ENCODE measurements at regions not wholly inside any gene's neighbourhood (a gene's known extent, or its start where the extent isn't known, plus 50 kb on each side); places are given as distances from the start of the nearest gene placed in this dataset.

DNA sequence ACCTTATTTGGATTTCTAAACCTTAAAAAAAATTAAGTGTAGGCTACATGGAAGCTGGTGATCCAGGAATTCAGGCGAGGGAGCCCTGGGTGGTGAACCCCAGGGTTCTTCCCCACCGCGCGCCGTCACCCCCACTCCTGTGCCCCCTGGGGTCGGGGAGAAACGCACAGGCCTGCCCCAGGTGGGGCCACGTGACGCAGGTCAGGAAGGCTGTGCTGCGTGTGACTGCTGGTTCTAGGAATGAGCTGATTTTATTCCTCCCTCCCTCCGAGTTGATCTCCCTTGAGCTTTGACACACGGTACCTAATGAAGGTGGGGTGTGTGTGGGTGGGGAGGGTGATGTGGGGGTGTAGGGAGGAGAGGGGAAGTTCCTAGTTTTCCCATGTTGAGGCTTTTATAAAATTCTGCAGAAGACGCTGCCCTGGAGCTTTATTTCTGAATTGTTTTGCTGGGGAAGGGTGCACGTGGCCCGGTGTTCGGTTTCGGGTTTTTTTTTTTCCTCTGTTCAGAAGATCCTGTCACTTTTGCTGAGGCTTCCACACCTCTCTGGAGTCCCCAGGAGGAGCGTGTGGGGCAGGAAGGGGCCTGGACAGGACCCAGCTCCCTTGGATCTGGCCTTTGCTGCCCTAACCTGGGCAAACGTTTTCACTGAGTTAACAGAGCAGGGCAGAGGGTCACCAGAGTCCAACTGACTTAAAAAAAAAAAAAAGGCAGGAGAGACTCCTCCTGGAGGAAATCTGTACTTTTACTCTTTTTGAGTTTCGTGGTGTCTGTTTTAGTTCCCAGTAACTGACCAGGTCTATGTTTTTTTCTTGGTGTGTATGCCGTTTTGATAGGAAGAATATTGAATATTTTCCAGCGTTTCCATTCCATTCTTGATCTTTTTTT lies 55.8 kb upstream of the GSE1 start (continued):
- TF ChIP-seq, protein P1, sequence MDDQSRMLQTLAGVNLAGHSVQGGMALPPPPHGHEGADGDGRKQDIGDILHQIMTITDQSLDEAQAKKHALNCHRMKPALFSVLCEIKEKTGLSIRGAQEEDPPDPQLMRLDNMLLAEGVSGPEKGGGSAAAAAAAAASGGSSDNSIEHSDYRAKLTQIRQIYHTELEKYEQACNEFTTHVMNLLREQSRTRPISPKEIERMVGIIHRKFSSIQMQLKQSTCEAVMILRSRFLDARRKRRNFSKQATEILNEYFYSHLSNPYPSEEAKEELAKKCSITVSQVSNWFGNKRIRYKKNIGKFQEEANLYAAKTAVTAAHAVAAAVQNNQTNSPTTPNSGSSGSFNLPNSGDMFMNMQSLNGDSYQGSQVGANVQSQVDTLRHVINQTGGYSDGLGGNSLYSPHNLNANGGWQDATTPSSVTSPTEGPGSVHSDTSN (CRISPR knock-in tag; IDR thresholded peaks at IDR 0.05; ENCODE audit: borderline replicate concordance), result no peak
- TF ChIP-seq CREM (IDR thresholded peaks at IDR 0.05), result no peak
- no peak for TF ChIP-seq CREM (CRISPR knock-in tag; IDR thresholded peaks at IDR 0.05)
- TF ChIP-seq ZNF841 (CRISPR knock-in tag; IDR thresholded peaks at IDR 0.05; ENCODE audit: borderline replicate concordance), result no peak
- TF ChIP-seq ZNF891 (CRISPR knock-in tag; IDR thresholded peaks at IDR 0.05), result no peak; the same call in 1 of the 2 replicates
- TF ChIP-seq, protein P2, sequence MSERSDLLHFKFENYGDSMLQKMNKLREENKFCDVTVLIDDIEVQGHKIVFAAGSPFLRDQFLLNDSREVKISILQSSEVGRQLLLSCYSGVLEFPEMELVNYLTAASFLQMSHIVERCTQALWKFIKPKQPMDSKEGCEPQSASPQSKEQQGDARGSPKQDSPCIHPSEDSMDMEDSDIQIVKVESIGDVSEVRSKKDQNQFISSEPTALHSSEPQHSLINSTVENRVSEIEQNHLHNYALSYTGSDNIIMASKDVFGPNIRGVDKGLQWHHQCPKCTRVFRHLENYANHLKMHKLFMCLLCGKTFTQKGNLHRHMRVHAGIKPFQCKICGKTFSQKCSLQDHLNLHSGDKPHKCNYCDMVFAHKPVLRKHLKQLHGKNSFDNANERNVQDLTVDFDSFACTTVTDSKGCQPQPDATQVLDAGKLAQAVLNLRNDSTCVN (CRISPR knock-in tag; IDR thresholded peaks at IDR 0.05; ENCODE audit: borderline replicate concordance), result no peak
- TF ChIP-seq ZNF83 (CRISPR knock-in tag; IDR thresholded peaks at IDR 0.05; ENCODE audit: borderline replicate concordance), result no peak
- TF ChIP-seq ETV6 (CRISPR knock-in tag; conservative IDR thresholded peaks at IDR 0.05), result no peak
- TF ChIP-seq CENPX (CRISPR knock-in tag; IDR thresholded peaks at IDR 0.05), result no peak
- no peak for TF ChIP-seq ZNF547 (CRISPR knock-in tag; IDR thresholded peaks at IDR 0.05)
- peak; percentile 42; the same call in 1 of the 2 replicates for TF ChIP-seq RXRA (CRISPR knock-in tag; IDR thresholded peaks at IDR 0.05)
- no peak for TF ChIP-seq ZNF703 (CRISPR knock-in tag; IDR thresholded peaks at IDR 0.05; ENCODE audit: borderline replicate concordance)
- TF ChIP-seq, protein P3, sequence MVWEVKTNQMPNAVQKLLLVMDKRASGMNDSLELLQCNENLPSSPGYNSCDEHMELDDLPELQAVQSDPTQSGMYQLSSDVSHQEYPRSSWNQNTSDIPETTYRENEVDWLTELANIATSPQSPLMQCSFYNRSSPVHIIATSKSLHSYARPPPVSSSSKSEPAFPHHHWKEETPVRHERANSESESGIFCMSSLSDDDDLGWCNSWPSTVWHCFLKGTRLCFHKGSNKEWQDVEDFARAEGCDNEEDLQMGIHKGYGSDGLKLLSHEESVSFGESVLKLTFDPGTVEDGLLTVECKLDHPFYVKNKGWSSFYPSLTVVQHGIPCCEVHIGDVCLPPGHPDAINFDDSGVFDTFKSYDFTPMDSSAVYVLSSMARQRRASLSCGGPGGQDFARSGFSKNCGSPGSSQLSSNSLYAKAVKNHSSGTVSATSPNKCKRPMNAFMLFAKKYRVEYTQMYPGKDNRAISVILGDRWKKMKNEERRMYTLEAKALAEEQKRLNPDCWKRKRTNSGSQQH (CRISPR knock-in tag; IDR thresholded peaks at IDR 0.05; ENCODE audit: low read depth), result peak; percentile 53; the same call in 1 of the 2 replicates
- TF ChIP-seq REL (CRISPR knock-in tag; conservative IDR thresholded peaks at IDR 0.05), result no peak
- TF ChIP-seq ZNF75D (CRISPR knock-in tag; IDR thresholded peaks at IDR 0.05; ENCODE audit: borderline replicate concordance), result no peak
- TF ChIP-seq ZNF549 (CRISPR knock-in tag; IDR thresholded peaks at IDR 0.05), result no peak
- no peak for TF ChIP-seq ZEB1 (IDR thresholded peaks at IDR 0.05; ENCODE audit: insufficient replicate concordance, low read depth)
- TF ChIP-seq NBN (conservative IDR thresholded peaks at IDR 0.05), result no peak
- no peak for TF ChIP-seq SUZ12 (IDR thresholded peaks at IDR 0.05; ENCODE audit: low read depth, low read length)
- TF ChIP-seq SIX1 (CRISPR knock-in tag; IDR thresholded peaks at IDR 0.05; ENCODE audit: borderline replicate concordance), result no peak
- no peak for TF ChIP-seq SRSF4 (IDR thresholded peaks at IDR 0.05; ENCODE audit: low read depth, low read length, poor library complexity, severe bottlenecking)
- TF ChIP-seq ZNF720 (CRISPR knock-in tag; IDR thresholded peaks at IDR 0.05), result no peak
- no peak for TF ChIP-seq CCDC6 (CRISPR knock-in tag; IDR thresholded peaks at IDR 0.05)
- no peak for TF ChIP-seq KDM3A (CRISPR knock-in tag; IDR thresholded peaks at IDR 0.05; ENCODE audit: low read depth)
- TF ChIP-seq, protein P4, sequence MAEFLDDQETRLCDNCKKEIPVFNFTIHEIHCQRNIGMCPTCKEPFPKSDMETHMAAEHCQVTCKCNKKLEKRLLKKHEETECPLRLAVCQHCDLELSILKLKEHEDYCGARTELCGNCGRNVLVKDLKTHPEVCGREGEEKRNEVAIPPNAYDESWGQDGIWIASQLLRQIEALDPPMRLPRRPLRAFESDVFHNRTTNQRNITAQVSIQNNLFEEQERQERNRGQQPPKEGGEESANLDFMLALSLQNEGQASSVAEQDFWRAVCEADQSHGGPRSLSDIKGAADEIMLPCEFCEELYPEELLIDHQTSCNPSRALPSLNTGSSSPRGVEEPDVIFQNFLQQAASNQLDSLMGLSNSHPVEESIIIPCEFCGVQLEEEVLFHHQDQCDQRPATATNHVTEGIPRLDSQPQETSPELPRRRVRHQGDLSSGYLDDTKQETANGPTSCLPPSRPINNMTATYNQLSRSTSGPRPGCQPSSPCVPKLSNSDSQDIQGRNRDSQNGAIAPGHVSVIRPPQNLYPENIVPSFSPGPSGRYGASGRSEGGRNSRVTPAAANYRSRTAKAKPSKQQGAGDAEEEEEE (CRISPR knock-in tag; IDR thresholded peaks at IDR 0.05; ENCODE audit: borderline replicate concordance), result no peak
